ENCODE measurements at regions not wholly inside any gene's neighbourhood (a gene's known extent, or its start where the extent isn't known, plus 50 kb on each side); places are given as distances from the start of the nearest gene placed in this dataset.
"Not testable (repeated sequence)": the region's sequence is repeated elsewhere in the genome, so short reads cannot be mapped to it uniquely, and the experiment has no call there.

DNA sequence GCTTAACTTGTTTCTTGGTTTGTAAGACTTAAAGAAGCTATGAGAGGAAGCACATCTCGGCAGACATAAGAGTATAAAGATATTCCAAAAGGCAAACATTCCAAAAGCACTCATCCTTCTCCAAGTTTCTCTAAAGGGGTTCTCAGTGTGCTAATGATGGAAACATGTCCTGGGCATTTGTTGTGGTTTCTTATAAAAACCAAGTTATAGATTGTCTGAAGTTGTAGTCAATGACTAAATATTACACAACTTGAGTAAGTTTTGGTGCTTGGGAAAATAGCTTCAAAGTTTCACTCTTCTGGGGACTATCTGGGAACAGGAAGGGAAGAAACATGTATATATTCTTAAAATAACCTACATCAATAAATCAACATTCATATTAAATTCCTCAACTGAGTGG is 128.3 kb upstream of the TBX18 start:
- ChIA-PET POLR2A (no interaction called here), CTCF (no interaction called here)
- no peaks in the 10 kb centered on the region for H3K9me3 Mint-ChIP-seq (ENCODE audit: insufficient read depth)
- no peak overlapping the region for H2AFZ ChIP-seq (ENCODE audit: insufficient read depth, low read depth, low read length, poor library complexity, severe bottlenecking)
- intact Hi-C loops (cut with micrococcal nuclease): no loop called here
- no peak overlapping the region for H3K4me3 ChIP-seq (ENCODE audit: control extremely low read depth in 1 of 5, extremely low read depth in 1 of 5, insufficient read depth in 1 of 5, low read depth in 2 of 5, low read length in 4 of 5)
- no peak overlapping the region for H3K4me3 Mint-ChIP-seq
- DNase-seq: no peak
- ATAC-seq (ENCODE audit: low read depth): no peak
- no peak overlapping the region for H3K9ac ChIP-seq (ENCODE audit: low read length)
- no peaks in the 10 kb centered on the region for H3K9me3 ChIP-seq (ENCODE audit: control extremely low read depth in 1 of 3, control insufficient read depth in 2 of 3, insufficient read depth in 1 of 3, low read length in 2 of 3)
- no peak overlapping the region for H3K27ac Mint-ChIP-seq
- no peak overlapping the region for H3K4me2 ChIP-seq (replicated peaks; ENCODE audit: low read depth, low read length, poor library complexity, severe bottlenecking)
- no CpG with 5 or more reads among the region's 1 CpG for WGBS (ENCODE audit: insufficient coverage)
- H3K4me1 Mint-ChIP-seq: no peaks in the 10 kb centered on the region
- no peaks in the 10 kb centered on the region for H3K36me3 ChIP-seq (replicated peaks in 1 of 2; ENCODE audit: control extremely low read depth in 1 of 2, control insufficient read depth in 1 of 2, extremely low read depth in 1 of 2, insufficient read depth in 2 of 2, low read length in 1 of 2)
- no peaks in the 10 kb centered on the region for H3K79me2 ChIP-seq (ENCODE audit: control insufficient read depth, insufficient read depth, low read length)
- TF ChIP-seq EZH2 (IDR thresholded peaks at IDR 0.05; ENCODE audit: borderline replicate concordance, insufficient read depth, low read depth, low read length, poor library complexity, severe bottlenecking): no peak
- TF ChIP-seq, protein P1, sequence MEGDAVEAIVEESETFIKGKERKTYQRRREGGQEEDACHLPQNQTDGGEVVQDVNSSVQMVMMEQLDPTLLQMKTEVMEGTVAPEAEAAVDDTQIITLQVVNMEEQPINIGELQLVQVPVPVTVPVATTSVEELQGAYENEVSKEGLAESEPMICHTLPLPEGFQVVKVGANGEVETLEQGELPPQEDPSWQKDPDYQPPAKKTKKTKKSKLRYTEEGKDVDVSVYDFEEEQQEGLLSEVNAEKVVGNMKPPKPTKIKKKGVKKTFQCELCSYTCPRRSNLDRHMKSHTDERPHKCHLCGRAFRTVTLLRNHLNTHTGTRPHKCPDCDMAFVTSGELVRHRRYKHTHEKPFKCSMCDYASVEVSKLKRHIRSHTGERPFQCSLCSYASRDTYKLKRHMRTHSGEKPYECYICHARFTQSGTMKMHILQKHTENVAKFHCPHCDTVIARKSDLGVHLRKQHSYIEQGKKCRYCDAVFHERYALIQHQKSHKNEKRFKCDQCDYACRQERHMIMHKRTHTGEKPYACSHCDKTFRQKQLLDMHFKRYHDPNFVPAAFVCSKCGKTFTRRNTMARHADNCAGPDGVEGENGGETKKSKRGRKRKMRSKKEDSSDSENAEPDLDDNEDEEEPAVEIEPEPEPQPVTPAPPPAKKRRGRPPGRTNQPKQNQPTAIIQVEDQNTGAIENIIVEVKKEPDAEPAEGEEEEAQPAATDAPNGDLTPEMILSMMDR (IDR thresholded peaks at IDR 0.05): no peak
- H3K27ac ChIP-seq (ENCODE audit: low read length in 2 of 2): no peak overlapping the region
- no peaks in the 10 kb centered on the region for H3K27me3 Mint-ChIP-seq
- H3K4me1 ChIP-seq (ENCODE audit: control insufficient read depth in 2 of 2, insufficient read depth in 2 of 2, low read length in 2 of 2): no peaks in the 10 kb centered on the region
- no peaks in the 10 kb centered on the region for H4K20me1 ChIP-seq (ENCODE audit: control insufficient read depth, insufficient read depth, low read length, poor library complexity, severe bottlenecking)
- no peaks in the 10 kb centered on the region for H3K27me3 ChIP-seq (replicated peaks in 1 of 4; ENCODE audit: control extremely low read depth in 1 of 4, control insufficient read depth in 3 of 4, insufficient read depth in 4 of 4, low read length in 3 of 4)

DNA sequence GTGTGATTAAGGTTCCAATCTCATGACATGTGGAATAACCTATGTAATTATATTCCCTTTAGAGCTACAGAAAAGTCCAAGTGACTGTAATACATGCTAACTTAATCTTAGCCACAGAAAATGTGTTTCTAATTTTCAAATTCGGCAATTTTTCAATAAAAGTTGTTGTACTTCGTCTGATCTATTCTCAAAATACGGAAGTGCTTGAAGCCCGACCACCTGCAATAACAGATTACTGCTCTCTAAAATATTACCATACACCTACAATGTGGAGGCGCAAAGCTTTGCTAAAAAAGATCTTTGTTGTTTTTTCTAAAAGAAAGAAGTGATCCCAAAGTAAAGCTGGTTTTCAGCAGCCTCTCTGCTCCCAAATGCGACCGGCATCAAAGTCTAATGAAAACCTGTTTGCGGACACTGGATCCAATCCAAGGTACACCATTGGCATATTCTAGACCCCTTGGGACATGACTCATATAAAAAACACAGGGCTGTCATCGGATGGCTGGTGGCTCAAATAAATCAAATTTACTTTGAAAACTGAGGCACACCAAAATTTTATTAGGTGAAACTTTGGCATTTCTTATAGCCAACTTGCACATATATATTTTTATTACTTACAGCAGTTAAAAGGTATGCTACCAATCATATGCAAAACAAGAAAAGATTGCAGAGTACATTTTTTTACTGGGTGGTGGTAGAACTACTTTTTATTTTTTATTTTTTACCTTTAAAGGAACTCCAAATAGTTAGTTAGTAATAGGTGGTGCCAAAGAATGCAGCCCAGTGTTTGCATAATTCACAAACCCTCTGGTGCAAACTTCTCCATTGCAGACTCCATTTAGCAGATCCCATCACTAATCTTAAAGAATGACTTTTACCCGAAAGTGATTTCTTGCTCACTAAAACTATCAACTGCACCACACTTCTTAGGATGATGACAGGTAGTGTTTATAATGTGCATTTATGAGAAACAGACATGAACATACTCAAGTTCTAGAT is 118.7 kb upstream of the TBX18 start:
- Histone ChIP-seq H3K4me2 (replicated peaks; ENCODE audit: low read depth, low read length, poor library complexity, severe bottlenecking) (no peak overlapping the region), H4K20me1 (ENCODE audit: control insufficient read depth, insufficient read depth, low read length, poor library complexity, severe bottlenecking) (no peaks in the 10 kb centered on the region), H3K4me3 (ENCODE audit: control extremely low read depth in 1 of 5, extremely low read depth in 1 of 5, insufficient read depth in 1 of 5, low read depth in 2 of 5, low read length in 4 of 5) (no peak overlapping the region), H3K79me2 (ENCODE audit: control insufficient read depth, insufficient read depth, low read length) (no peaks in the 10 kb centered on the region), H3K9ac (ENCODE audit: low read length) (no peak overlapping the region), H3K27ac (ENCODE audit: low read length in 2 of 2) (no peak overlapping the region), H3K36me3 (replicated peaks in 1 of 2; ENCODE audit: control extremely low read depth in 1 of 2, control insufficient read depth in 1 of 2, extremely low read depth in 1 of 2, insufficient read depth in 2 of 2, low read length in 1 of 2) (no peaks in the 10 kb centered on the region), H2AFZ (ENCODE audit: insufficient read depth, low read depth, low read length, poor library complexity, severe bottlenecking) (no peak overlapping the region), H3K4me1 (ENCODE audit: control insufficient read depth in 2 of 2, insufficient read depth in 2 of 2, low read length in 2 of 2) (no peaks in the 10 kb centered on the region), H3K9me3 (ENCODE audit: control extremely low read depth in 1 of 3, control insufficient read depth in 2 of 3, insufficient read depth in 1 of 3, low read length in 2 of 3) (peaks cover 0 to 4% (median 0%) of the 10 kb centered on the region in 3 donors), H3K27me3 (replicated peaks in 1 of 4; ENCODE audit: control extremely low read depth in 1 of 4, control insufficient read depth in 3 of 4, insufficient read depth in 4 of 4, low read length in 3 of 4) (no peaks in the 10 kb centered on the region)
- Mint-ChIP-seq H3K27ac (no peak overlapping the region), H3K4me1 (no peaks in the 10 kb centered on the region), H3K9me3 (ENCODE audit: insufficient read depth) (no peaks in the 10 kb centered on the region), H3K27me3 (no peaks in the 10 kb centered on the region), H3K4me3 (no peak overlapping the region)
- no peak for TF ChIP-seq EZH2 (IDR thresholded peaks at IDR 0.05; ENCODE audit: borderline replicate concordance, insufficient read depth, low read depth, low read length, poor library complexity, severe bottlenecking)
- TF ChIP-seq, protein P1 (IDR thresholded peaks at IDR 0.05): no peak
- ATAC-seq (ENCODE audit: low read depth) (no peak), DNase-seq (no peak)
- POLR2A ChIA-PET: no interaction called here
- WGBS (ENCODE audit: insufficient coverage): 89% methylated on average over 5 of the region's 10 CpGs
- CTCF ChIA-PET: no interaction called here
- intact Hi-C loops (cut with micrococcal nuclease): no loop called here

DNA sequence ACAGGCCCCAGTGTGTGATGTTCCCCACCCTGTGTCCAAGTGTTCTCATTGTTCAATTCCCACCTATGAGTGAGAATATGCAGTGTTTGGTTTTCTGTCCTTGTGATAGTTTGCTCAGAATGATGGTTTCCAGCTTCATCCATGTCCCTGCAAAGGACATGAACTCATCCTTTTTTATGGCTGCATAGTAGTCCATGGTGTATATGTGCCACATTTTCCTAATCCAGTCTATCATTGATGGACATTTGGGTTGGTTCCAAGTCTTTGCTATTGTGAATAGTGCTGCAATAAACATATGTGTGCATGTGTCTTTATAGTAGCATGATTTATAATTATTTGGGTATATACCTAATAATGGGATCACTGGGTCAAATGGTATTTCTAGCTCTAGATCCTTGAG is 115.0 kb upstream of the TBX18 start:
- H3K36me3 ChIP-seq (replicated peaks in 1 of 2; ENCODE audit: control extremely low read depth in 1 of 2, control insufficient read depth in 1 of 2, extremely low read depth in 1 of 2, insufficient read depth in 2 of 2, low read length in 1 of 2); H3K27ac Mint-ChIP-seq; H3K4me3 Mint-ChIP-seq; POLR2A ChIA-PET; H3K27me3 ChIP-seq (replicated peaks in 1 of 4; ENCODE audit: control extremely low read depth in 1 of 4, control insufficient read depth in 3 of 4, insufficient read depth in 4 of 4, low read length in 3 of 4); H4K20me1 ChIP-seq (ENCODE audit: control insufficient read depth, insufficient read depth, low read length, poor library complexity, severe bottlenecking); H3K9me3 Mint-ChIP-seq (ENCODE audit: insufficient read depth); H2AFZ ChIP-seq (ENCODE audit: insufficient read depth, low read depth, low read length, poor library complexity, severe bottlenecking); H3K4me2 ChIP-seq (replicated peaks; ENCODE audit: low read depth, low read length, poor library complexity, severe bottlenecking); CTCF ChIA-PET; H3K27me3 Mint-ChIP-seq; H3K79me2 ChIP-seq (ENCODE audit: control insufficient read depth, insufficient read depth, low read length); H3K27ac ChIP-seq (ENCODE audit: low read length in 2 of 2); H3K9me3 ChIP-seq (ENCODE audit: control extremely low read depth in 1 of 3, control insufficient read depth in 2 of 3, insufficient read depth in 1 of 3, low read length in 2 of 3); DNase-seq; H3K4me1 Mint-ChIP-seq; H3K4me3 ChIP-seq (ENCODE audit: control extremely low read depth in 1 of 5, extremely low read depth in 1 of 5, insufficient read depth in 1 of 5, low read depth in 2 of 5, low read length in 4 of 5); H3K9ac ChIP-seq (ENCODE audit: low read length); ATAC-seq (ENCODE audit: low read depth); H3K4me1 ChIP-seq (ENCODE audit: control insufficient read depth in 2 of 2, insufficient read depth in 2 of 2, low read length in 2 of 2); intact Hi-C loops (cut with micrococcal nuclease): not testable (repeated sequence)

Measured in B cell (primary cell).